Activated naive CD4-positive, alpha-beta T cell treated with anti-CD3 and anti-CD28 coated beads, Interleukin-2, amount 10 ng/mL, durations not matched to agents 7 days and 5 days (primary cell): ENCODE measurements at regions not wholly inside any gene's neighbourhood (a gene's known extent, or its start where the extent isn't known, plus 50 kb on each side); places are given as distances from the start of the nearest gene placed in this dataset.

Experiments used
- CTCF ChIA-PET: fragments of 350-600 bp; sonication (Branson Sonifier 250); formaldehyde crosslinking; loops from one replicate; lab custom pipeline; 2021; ENCODE audit warnings: antibody characterized with exemption; lab: Charles Lee
- DNase-seq: peaks from one replicate; pipeline ENCODE4 v3.0.0-alpha.2; 2020
- H3K27ac Mint-ChIP-seq: one replicate; pipeline ENCODE4 v1.8.0; 2021; ENCODE audit warnings: mild to moderate bottlenecking, moderate library complexity, mixed read lengths
- H3K27me3 Mint-ChIP-seq: one replicate; pipeline ENCODE4 v1.8.0; 2021; ENCODE audit warnings: mild to moderate bottlenecking, mixed read lengths
- H3K36me3 Mint-ChIP-seq: one replicate; pipeline ENCODE4 v1.8.0; 2021; ENCODE audit warnings: mixed read lengths
- H3K4me1 Mint-ChIP-seq: one replicate; pipeline ENCODE4 v1.8.0; 2021; ENCODE audit warnings: mixed read lengths
- H3K4me3 Mint-ChIP-seq: one replicate; pipeline ENCODE4 v1.8.0; 2021; ENCODE audit warnings: mild to moderate bottlenecking, moderate library complexity, mixed read lengths
- H3K9me3 Mint-ChIP-seq: one replicate; pipeline ENCODE4 v1.8.0; 2021; ENCODE audit warnings: mixed read lengths

- H3K27ac Mint-ChIP-seq = no peak overlapping the region
Observed at GRCh38 chr6:122202576-122203137, 196.8 kb upstream of the HSF2 start.

GRCh38 chr6:122207061-122207460 lies 192.4 kb upstream of the HSF2 start:
- CTCF ChIA-PET = no interaction called here
- Mint-ChIP-seq H3K4me1 (no peaks in the 10 kb centered on the region), H3K27ac (no peak overlapping the region), H3K36me3 (no peaks in the 10 kb centered on the region), H3K4me3 (no peak overlapping the region), H3K27me3 (no peaks in the 10 kb centered on the region), H3K9me3 (no peaks in the 10 kb centered on the region)
- no peak for DNase-seq

More at GRCh38 chr6:122202576-122203137, 196.8 kb upstream of the HSF2 start:
- H3K36me3 Mint-ChIP-seq = no peaks in the 10 kb centered on the region
- H3K4me3 Mint-ChIP-seq = no peak overlapping the region
- DNase-seq = no peak
- CTCF ChIA-PET = no interaction called here
- H3K4me1 Mint-ChIP-seq = no peaks in the 10 kb centered on the region
- H3K9me3 Mint-ChIP-seq = no peaks in the 10 kb centered on the region
- H3K27me3 Mint-ChIP-seq = no peaks in the 10 kb centered on the region

DNA sequence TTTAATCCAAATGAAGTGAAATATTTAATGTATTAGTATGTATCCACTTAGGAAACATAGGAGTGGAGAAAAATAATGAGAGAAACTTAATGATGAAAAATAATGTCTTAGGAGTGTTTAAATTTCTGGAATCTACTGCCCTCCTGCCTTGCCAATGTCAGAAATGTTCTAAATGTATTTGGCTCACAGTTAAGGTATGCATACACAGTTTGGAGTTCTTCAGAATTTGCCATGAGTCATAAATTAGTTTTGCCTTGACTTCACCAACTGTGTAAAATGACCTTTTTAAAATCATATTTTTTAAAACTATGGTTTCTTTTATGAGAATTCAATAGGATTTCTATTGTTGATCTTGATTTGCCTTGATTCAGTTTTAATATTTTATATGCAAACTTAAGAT lies 191.7 kb upstream of the HSF2 start:
- no peaks in the 10 kb centered on the region for H3K9me3 Mint-ChIP-seq
- H3K27ac Mint-ChIP-seq = no peak overlapping the region
- H3K36me3 Mint-ChIP-seq = no peaks in the 10 kb centered on the region
- H3K4me1 Mint-ChIP-seq = no peaks in the 10 kb centered on the region
- no peaks in the 10 kb centered on the region for H3K27me3 Mint-ChIP-seq
- DNase-seq = no peak
- CTCF ChIA-PET = no interaction called here
- H3K4me3 Mint-ChIP-seq = no peak overlapping the region

GRCh38 chr6:122214605-122215318 lies 184.7 kb upstream of the HSF2 start:
- no peak for DNase-seq
- H3K9me3 Mint-ChIP-seq = no peaks in the 10 kb centered on the region
- no peaks in the 10 kb centered on the region for H3K27me3 Mint-ChIP-seq
- no peak overlapping the region for H3K4me3 Mint-ChIP-seq
- CTCF ChIA-PET = no interaction called here
- no peaks in the 10 kb centered on the region for H3K36me3 Mint-ChIP-seq
- H3K4me1 Mint-ChIP-seq = no peaks in the 10 kb centered on the region
- H3K27ac Mint-ChIP-seq = no peak overlapping the region

- no peaks in the 10 kb centered on the region for H3K36me3 Mint-ChIP-seq
- CTCF ChIA-PET = no interaction called here
Observed at GRCh38 chr6:122220254-122220653, 179.2 kb upstream of the HSF2 start.

GRCh38 chr6:122222761-122223160 lies 176.7 kb upstream of the HSF2 start:
- CTCF ChIA-PET = no interaction called here
- Mint-ChIP-seq H3K4me3 (no peak overlapping the region), H3K27me3 (no peaks in the 10 kb centered on the region), H3K4me1 (no peaks in the 10 kb centered on the region), H3K9me3 (no peaks in the 10 kb centered on the region), H3K36me3 (no peaks in the 10 kb centered on the region), H3K27ac (no peak overlapping the region)
- no peak for DNase-seq

More at GRCh38 chr6:122220254-122220653, 179.2 kb upstream of the HSF2 start:
- Mint-ChIP-seq H3K4me3 (no peak overlapping the region), H3K27me3 (no peaks in the 10 kb centered on the region), H3K9me3 (no peaks in the 10 kb centered on the region), H3K4me1 (no peaks in the 10 kb centered on the region), H3K27ac (no peak overlapping the region)
- no peak for DNase-seq

DNA sequence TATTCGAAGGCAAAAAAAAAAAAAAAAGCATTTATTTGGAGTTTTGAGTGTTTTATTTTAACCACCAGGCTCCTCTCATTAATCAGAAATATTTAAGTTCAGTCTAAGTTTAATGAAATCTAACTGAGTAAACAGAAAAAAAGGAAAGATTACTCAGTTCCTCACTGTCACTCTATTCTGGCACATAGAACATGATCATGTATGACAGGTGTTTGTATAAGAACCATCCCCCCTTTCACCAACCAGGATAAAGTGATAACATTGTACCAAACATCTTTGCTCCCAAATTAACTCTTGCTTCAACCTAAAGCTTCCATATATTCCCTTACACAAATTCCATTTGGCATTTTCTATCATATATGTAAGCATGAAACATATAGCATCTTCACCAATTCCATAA lies 176.2 kb upstream of the HSF2 start:
- Mint-ChIP-seq H3K27ac (no peak overlapping the region), H3K4me1 (no peaks in the 10 kb centered on the region), H3K9me3 (no peaks in the 10 kb centered on the region), H3K4me3 (no peak overlapping the region), H3K27me3 (no peaks in the 10 kb centered on the region), H3K36me3 (no peaks in the 10 kb centered on the region)
- DNase-seq = no peak
- CTCF ChIA-PET = no interaction called here

DNA sequence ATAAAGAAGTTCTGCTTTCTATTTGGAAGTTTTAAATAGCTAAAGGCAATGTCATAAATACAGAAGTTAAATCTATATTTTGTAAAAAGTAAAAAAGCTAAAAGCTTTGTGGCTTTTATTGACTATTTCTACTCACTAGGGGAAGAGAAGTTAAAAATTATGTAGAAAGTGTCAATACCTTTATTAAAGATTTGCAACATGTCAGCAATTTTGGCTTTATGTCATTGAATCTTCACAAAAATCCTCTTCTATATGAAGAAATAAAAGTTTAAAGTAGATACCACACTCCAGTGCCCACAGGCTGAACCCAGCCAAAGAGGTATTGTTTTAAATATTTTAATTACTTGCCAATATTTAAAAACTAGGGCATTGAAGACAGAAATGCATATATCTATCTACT lies 160.6 kb upstream of the HSF2 start:
- DNase-seq = no peak
- CTCF ChIA-PET = no interaction called here
- no peaks in the 10 kb centered on the region for H3K36me3 Mint-ChIP-seq
- peaks cover 6% of the 10 kb centered on the region for H3K9me3 Mint-ChIP-seq
- no peaks in the 10 kb centered on the region for H3K27me3 Mint-ChIP-seq
- no peak overlapping the region for H3K4me3 Mint-ChIP-seq
- H3K4me1 Mint-ChIP-seq = no peaks in the 10 kb centered on the region
- H3K27ac Mint-ChIP-seq = no peak overlapping the region

GRCh38 chr6:122246906-122247658 lies 152.4 kb upstream of the HSF2 start:
- Mint-ChIP-seq H3K9me3 (peaks cover 12% of the 10 kb centered on the region), H3K36me3 (no peaks in the 10 kb centered on the region), H3K27me3 (no peaks in the 10 kb centered on the region), H3K4me3 (no peak overlapping the region), H3K4me1 (no peaks in the 10 kb centered on the region), H3K27ac (no peak overlapping the region)
- CTCF ChIA-PET = no interaction called here
- DNase-seq = no peak

GRCh38 chr6:122248001-122248669 lies 151.3 kb upstream of the HSF2 start:
- no peaks in the 10 kb centered on the region for H3K4me1 Mint-ChIP-seq
- H3K36me3 Mint-ChIP-seq = no peaks in the 10 kb centered on the region
- no peak overlapping the region for H3K4me3 Mint-ChIP-seq
- H3K9me3 Mint-ChIP-seq = peaks cover 10% of the 10 kb centered on the region
- no peak for DNase-seq
- CTCF ChIA-PET = no interaction called here
- H3K27me3 Mint-ChIP-seq = no peaks in the 10 kb centered on the region
- H3K27ac Mint-ChIP-seq = no peak overlapping the region

- H3K27ac Mint-ChIP-seq = no peak overlapping the region
- H3K27me3 Mint-ChIP-seq = no peaks in the 10 kb centered on the region
- H3K4me3 Mint-ChIP-seq = no peak overlapping the region
- no peaks in the 10 kb centered on the region for H3K36me3 Mint-ChIP-seq
- no peak for DNase-seq
- H3K9me3 Mint-ChIP-seq = peaks cover 6% of the 10 kb centered on the region
- H3K4me1 Mint-ChIP-seq = no peaks in the 10 kb centered on the region
- CTCF ChIA-PET = no interaction called here
Observed at GRCh38 chr6:122248844-122249243, 150.6 kb upstream of the HSF2 start.

DNA sequence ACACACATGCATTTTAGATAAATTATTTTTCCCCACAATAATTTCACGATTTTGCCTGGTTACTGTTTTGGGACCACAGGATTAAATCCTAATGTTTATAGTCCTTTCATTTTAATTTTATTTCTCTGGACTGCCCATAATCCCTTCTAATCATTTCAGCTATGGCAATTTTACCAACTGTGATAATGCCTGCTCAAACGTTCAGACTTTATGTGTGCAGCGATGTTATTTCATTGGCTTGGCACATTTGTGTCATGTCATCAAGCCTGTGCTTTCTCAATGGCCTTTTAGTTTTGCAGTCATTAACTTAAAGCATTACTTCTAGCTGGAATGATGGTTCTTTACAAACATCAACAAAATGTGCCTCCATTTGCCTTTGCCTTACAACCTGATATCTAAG lies 140.6 kb upstream of the HSF2 start:
- H3K9me3 Mint-ChIP-seq = no peaks in the 10 kb centered on the region
- CTCF ChIA-PET = no interaction called here
- no peaks in the 10 kb centered on the region for H3K36me3 Mint-ChIP-seq
- no peak overlapping the region for H3K27ac Mint-ChIP-seq
- H3K4me3 Mint-ChIP-seq = no peak overlapping the region
- H3K27me3 Mint-ChIP-seq = no peaks in the 10 kb centered on the region
- H3K4me1 Mint-ChIP-seq = no peaks in the 10 kb centered on the region
- DNase-seq = no peak

- DNase-seq = no peak
- H3K4me1 Mint-ChIP-seq = no peaks in the 10 kb centered on the region
- no peak overlapping the region for H3K27ac Mint-ChIP-seq
- CTCF ChIA-PET = no interaction called here
- H3K4me3 Mint-ChIP-seq = no peak overlapping the region
- H3K9me3 Mint-ChIP-seq = peaks cover 2% of the 10 kb centered on the region
- H3K36me3 Mint-ChIP-seq = no peaks in the 10 kb centered on the region
- H3K27me3 Mint-ChIP-seq = no peaks in the 10 kb centered on the region
Observed at GRCh38 chr6:122264557-122264956, 134.9 kb upstream of the HSF2 start.

GRCh38 chr6:122265755-122266154 lies 133.7 kb upstream of the HSF2 start:
- Mint-ChIP-seq H3K9me3 (peaks cover 2% of the 10 kb centered on the region), H3K27me3 (no peaks in the 10 kb centered on the region), H3K36me3 (no peaks in the 10 kb centered on the region), H3K4me3 (no peak overlapping the region), H3K4me1 (no peaks in the 10 kb centered on the region), H3K27ac (no peak overlapping the region)
- CTCF ChIA-PET = no interaction called here
- DNase-seq = no peak
